ENCODE measurements at regions not wholly inside any gene's neighbourhood (a gene's known extent, or its start where the extent isn't known, plus 50 kb on each side); places are given as distances from the start of the nearest gene placed in this dataset.

GRCh38 chr3:150129166-150129565 is 158.5 kb upstream of the PFN2 start:
- intact Hi-C loops (cut with DNase I, micrococcal nuclease): no loop called here
- ATAC-seq (ENCODE audit: poor library complexity) (no peak), DNase-seq (no peak)
- CTCF ChIA-PET: no interaction called here
- Histone ChIP-seq H3K4me1 (ENCODE audit: insufficient read depth, low read length) (no peaks in the 10 kb centered on the region), H3K4me3 (ENCODE audit: low read length) (no peak overlapping the region), H3K36me3 (ENCODE audit: insufficient read depth, low read length) (no peaks in the 10 kb centered on the region), H3K9me3 (ENCODE audit: control insufficient read depth in 1 of 2, insufficient read depth in 1 of 2, low read length in 2 of 2) (no peaks in the 10 kb centered on the region), H3K27ac (ENCODE audit: low read depth in 1 of 2, low read length in 2 of 2) (no peak overlapping the region), H3K27me3 (ENCODE audit: control insufficient read depth in 1 of 2, insufficient read depth in 2 of 2, low read length in 2 of 2) (peaks cover 0 to 4% of the 10 kb centered on the region in 2 experiments)
- POLR2A ChIA-PET: no interaction called here
- no peaks in the 10 kb centered on the region for H3K36me3 Mint-ChIP-seq (ENCODE audit: low read depth)
- H3K27ac Mint-ChIP-seq: no peak overlapping the region
- H3K4me3 Mint-ChIP-seq: no peak overlapping the region
- TF ChIP-seq CTCF (IDR thresholded peaks at IDR 0.05): no peak
- H3K27me3 Mint-ChIP-seq: peaks cover 27% of the 10 kb centered on the region
- H3K9me3 Mint-ChIP-seq: no peaks in the 10 kb centered on the region
- no peaks in the 10 kb centered on the region for H3K4me1 Mint-ChIP-seq (ENCODE audit: low read depth)

GRCh38 chr3:150128126-150128525 is 157.4 kb upstream of the PFN2 start:
- H3K36me3 ChIP-seq (ENCODE audit: insufficient read depth, low read length): no peaks in the 10 kb centered on the region
- H3K4me3 ChIP-seq (ENCODE audit: low read length): no peak overlapping the region
- ChIA-PET CTCF (no interaction called here), POLR2A (no interaction called here)
- no peak overlapping the region for H3K27ac Mint-ChIP-seq
- H3K4me1 ChIP-seq (ENCODE audit: insufficient read depth, low read length): no peaks in the 10 kb centered on the region
- intact Hi-C loops (cut with DNase I, micrococcal nuclease): no loop called here
- H3K36me3 Mint-ChIP-seq (ENCODE audit: low read depth): no peaks in the 10 kb centered on the region
- no peak overlapping the region for H3K4me3 Mint-ChIP-seq
- H3K27ac ChIP-seq (ENCODE audit: low read depth in 1 of 2, low read length in 2 of 2): no peak overlapping the region
- peaks cover 0 to 6% of the 10 kb centered on the region in 2 experiments for H3K27me3 ChIP-seq (ENCODE audit: control insufficient read depth in 1 of 2, insufficient read depth in 2 of 2, low read length in 2 of 2)
- no peaks in the 10 kb centered on the region for H3K9me3 Mint-ChIP-seq
- H3K9me3 ChIP-seq (ENCODE audit: control insufficient read depth in 1 of 2, insufficient read depth in 1 of 2, low read length in 2 of 2): no peaks in the 10 kb centered on the region
- no peaks in the 10 kb centered on the region for H3K4me1 Mint-ChIP-seq (ENCODE audit: low read depth)
- DNase-seq: no peak
- TF ChIP-seq CTCF (IDR thresholded peaks at IDR 0.05): no peak
- ATAC-seq (ENCODE audit: poor library complexity): no peak
- peaks cover 30% of the 10 kb centered on the region for H3K27me3 Mint-ChIP-seq

DNA sequence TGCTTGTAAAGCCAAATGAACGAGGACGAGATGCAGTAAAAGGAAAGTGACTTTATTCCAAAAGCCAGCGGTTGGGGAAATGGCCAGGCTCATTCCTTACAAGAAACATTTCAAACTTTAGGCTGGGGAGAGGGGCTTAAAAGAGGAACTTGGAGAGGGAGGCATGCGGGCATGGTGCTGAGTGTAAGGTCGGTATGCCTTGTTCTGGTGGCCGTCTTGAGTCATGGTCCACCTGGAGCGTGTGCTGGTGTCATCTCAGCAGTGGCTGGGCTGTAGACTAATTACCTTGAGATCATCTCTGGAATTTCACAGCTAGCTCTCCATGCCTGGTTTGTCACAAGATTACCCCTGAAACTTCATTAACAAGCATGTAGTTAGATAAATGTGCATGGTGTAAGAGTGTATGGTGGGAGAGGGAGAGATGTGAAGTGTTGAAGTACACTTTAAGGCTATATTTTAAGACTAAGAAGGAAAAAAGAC is 156.4 kb upstream of the PFN2 start:
- no peak overlapping the region for H3K4me3 Mint-ChIP-seq
- no peak for TF ChIP-seq CTCF (IDR thresholded peaks at IDR 0.05)

More for the DNA sequence above, 156.4 kb upstream of the PFN2 start:
- H3K4me1 ChIP-seq (ENCODE audit: insufficient read depth, low read length): no peaks in the 10 kb centered on the region
- H3K9me3 ChIP-seq (ENCODE audit: control insufficient read depth in 1 of 2, insufficient read depth in 1 of 2, low read length in 2 of 2): peaks cover 0 to 4% of the 10 kb centered on the region in 2 experiments
- no peak overlapping the region for H3K27ac ChIP-seq (ENCODE audit: low read depth in 1 of 2, low read length in 2 of 2)
- H3K27me3 Mint-ChIP-seq: peaks cover 22% of the 10 kb centered on the region
- H3K27ac Mint-ChIP-seq: no peak overlapping the region
- intact Hi-C loops (cut with DNase I, micrococcal nuclease): no loop called here
- no peak for DNase-seq
- ChIA-PET POLR2A (no interaction called here), CTCF (no interaction called here)
- ATAC-seq (ENCODE audit: poor library complexity): no peak
- H3K27me3 ChIP-seq (ENCODE audit: control insufficient read depth in 1 of 2, insufficient read depth in 2 of 2, low read length in 2 of 2): peaks cover 0 to 6% of the 10 kb centered on the region in 2 experiments
- H3K36me3 Mint-ChIP-seq (ENCODE audit: low read depth): no peaks in the 10 kb centered on the region
- H3K9me3 Mint-ChIP-seq: no peaks in the 10 kb centered on the region
- H3K4me3 ChIP-seq (ENCODE audit: low read length): no peak overlapping the region
- no peaks in the 10 kb centered on the region for H3K4me1 Mint-ChIP-seq (ENCODE audit: low read depth)
- H3K36me3 ChIP-seq (ENCODE audit: insufficient read depth, low read length): no peaks in the 10 kb centered on the region
